GM10248 (cell line): ENCODE measurements at regions not wholly inside any gene's neighbourhood (a gene's known extent, or its start where the extent isn't known, plus 50 kb on each side); places are given as distances from the start of the nearest gene placed in this dataset.

ENCODE experiments used
- CTCF ChIA-PET: fragments of 300-600 bp; sonication (Branson Sonifier 250); formaldehyde crosslinking; extraction: SDS; loops from one replicate; lab custom pipeline; 2021; ENCODE audit warnings: antibody characterized with exemption; lab: Yijun Ruan, JAX
- POLR2A ChIA-PET: fragments of 350-650 bp; sonication (Branson Sonifier 250); formaldehyde crosslinking; extraction: SDS; loops from one replicate; lab custom pipeline; 2020; ENCODE audit warnings: antibody characterized with exemption; lab: Yijun Ruan, JAX
- DNase-seq: peaks from one replicate; pipeline ENCODE4 v3.0.0; 2012; ENCODE audit errors: extremely low spot score
- CTCF ChIP-seq: IDR thresholded peaks from 2 replicates; pipeline ENCODE4 v1.5.1; 2012; ENCODE audit warnings: mild to moderate bottlenecking, low read depth; ENCODE audit errors: extremely low read depth, missing control alignments, control extremely low read depth

DNA sequence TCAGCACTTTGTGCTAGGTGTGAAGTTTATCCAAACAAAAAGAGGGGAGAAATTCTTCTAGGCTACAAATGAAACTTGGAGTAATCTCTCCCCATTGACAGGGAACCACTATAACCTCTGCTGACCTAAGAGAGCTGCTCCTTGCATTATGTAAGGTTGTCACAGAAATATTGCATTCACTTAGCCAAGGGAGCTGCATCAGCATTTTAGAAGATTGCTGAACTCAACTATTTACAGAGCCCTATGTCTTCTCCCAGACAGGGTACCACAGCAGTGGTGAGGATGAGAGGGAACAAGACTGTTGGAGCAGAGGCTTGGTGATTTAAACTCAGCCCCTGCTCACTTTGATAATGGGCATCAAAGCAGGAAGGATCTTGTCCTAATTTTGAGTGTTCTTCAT lies 362.0 kb downstream of the TMEM38B start:
- CTCF ChIA-PET: no interaction called here

DNA sequence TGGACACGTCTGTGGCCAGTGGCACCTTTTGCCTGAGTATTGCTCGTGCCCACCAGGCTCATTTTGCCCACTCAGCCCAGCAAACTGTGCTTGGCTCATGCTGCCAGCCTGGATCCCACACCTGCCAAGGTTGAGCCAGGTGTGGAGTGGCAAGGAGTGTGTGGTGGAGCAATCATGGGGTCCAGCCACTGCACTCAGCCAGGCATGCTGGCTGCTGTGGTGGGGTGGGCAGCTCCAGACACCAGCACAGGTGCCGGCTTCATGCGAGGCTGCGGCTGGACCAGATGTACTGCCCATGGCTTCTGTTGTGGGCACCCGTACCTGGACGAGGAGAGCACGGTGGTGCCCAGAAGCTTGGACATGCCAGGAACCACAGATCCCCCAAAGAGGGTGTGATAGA lies 364.1 kb downstream of the TMEM38B start:
- ChIA-PET CTCF (interaction anchor here (1.0 to 1.4 kb wide), 3 partner anchors 9 to 217 kb away, joined by 3 to 4 read pairs (median 3); no protein-coding TSS in a partner anchor), POLR2A (no interaction called here)
- DNase-seq: no peak
- TF ChIP-seq CTCF: no peak

More for the DNA sequence above, 362.0 kb downstream of the TMEM38B start:
- no peak for DNase-seq
- TF ChIP-seq CTCF: no peak
- POLR2A ChIA-PET: no interaction called here

GRCh38 chr9:106059886-106060285 lies 365.5 kb downstream of the TMEM38B start:
- TF ChIP-seq CTCF: no peak
- CTCF ChIA-PET: no interaction called here
- POLR2A ChIA-PET: no interaction called here
- DNase-seq: no peak

- CTCF ChIA-PET: no interaction called here
- no peak for DNase-seq
- POLR2A ChIA-PET: no interaction called here
- TF ChIP-seq CTCF: no peak
These were observed 366.5 kb downstream of the TMEM38B start for GRCh38 chr9:106060885-106061284.

DNA sequence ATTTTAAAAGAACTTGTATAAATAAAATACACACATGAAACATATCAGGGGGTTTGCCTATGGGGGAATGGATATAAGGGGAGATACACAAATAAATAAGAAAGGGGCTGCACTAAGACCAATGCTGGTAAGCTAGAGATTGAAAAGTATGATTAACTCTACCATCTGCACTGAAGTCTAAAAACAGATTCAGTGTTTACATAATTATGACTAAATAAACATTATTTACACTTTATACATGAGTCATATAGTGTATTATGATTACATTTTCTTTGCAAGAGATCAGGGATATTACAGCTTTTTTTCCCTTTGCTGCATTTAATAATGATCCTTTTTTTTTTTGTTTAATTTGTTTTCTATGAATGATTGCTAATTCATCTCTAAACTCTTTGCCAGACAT lies 367.9 kb downstream of the TMEM38B start:
- TF ChIP-seq CTCF: no peak
- no peak for DNase-seq
- ChIA-PET POLR2A (no interaction called here), CTCF (interaction anchor here (1.2 kb wide), 1 partner anchor 11 kb away, joined by 3 read pairs; no protein-coding TSS in a partner anchor)

GRCh38 chr9:106065136-106065535 lies 370.8 kb downstream of the TMEM38B start:
- POLR2A ChIA-PET: no interaction called here
- no peak for DNase-seq
- no peak for TF ChIP-seq CTCF
- CTCF ChIA-PET: no interaction called here
